ENCODE measurements at regions not wholly inside any gene's neighbourhood (a gene's known extent, or its start where the extent isn't known, plus 50 kb on each side); places are given as distances from the start of the nearest gene placed in this dataset.

DNA sequence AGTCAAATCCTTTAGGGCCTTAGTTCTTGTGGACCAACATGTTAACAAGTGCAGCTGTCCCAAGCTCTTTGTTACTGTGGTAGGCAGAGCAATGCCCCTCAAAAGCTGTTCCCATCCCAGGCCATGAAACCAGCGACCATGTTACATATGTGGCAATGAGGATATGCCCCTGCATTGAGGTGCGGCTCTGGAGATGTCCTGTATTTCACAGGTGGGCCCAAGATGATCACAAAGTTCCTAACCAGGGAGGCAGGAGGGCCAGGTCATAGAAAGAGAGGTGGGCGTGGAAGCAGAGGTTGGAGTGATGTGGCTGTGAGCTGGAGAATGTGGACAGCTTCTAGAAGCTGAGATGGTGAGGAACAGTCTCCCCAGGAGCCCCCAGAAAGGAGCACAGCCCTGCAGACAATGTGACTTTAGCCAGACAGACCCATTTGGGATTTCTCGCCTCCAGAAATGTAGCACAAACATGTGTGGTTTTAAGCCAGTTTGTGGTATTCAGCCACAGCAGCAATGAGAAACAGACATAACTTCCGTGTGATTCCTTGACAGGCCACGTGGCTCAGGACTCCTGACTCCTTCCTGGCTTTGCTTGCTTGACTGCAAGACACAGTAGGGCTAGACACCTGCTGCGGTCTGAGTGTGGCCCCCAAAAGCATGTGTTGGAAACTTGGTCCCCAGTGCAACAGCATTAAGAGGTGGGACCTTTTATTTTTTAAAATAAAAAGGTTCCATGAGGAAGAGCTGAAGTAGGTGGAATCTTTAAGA lies 778.3 kb downstream of the KCNJ18 start:
- ATAC-seq: no peak
- H3K9me3 ChIP-seq (ENCODE audit: low read length): no peaks in the 10 kb centered on the region
- no peak overlapping the region for H3K27ac ChIP-seq (ENCODE audit: extremely low read length, insufficient read depth, low read length)
- intact Hi-C loops (cut with micrococcal nuclease; ENCODE audit: unreplicated experiment): no loop called here
- H3K9ac ChIP-seq (ENCODE audit: insufficient read depth, low read depth, low read length): no peak overlapping the region
- H2AFZ ChIP-seq (ENCODE audit: low read length): no peak overlapping the region
- no peak for FAIRE-seq
- WGBS (ENCODE audit: low lambda C conversion rate): 11% methylated on average over 4 of the region's 7 CpGs
- H3K79me2 ChIP-seq (ENCODE audit: insufficient read depth, low read length): no peaks in the 10 kb centered on the region
- POLR2A ChIA-PET: no interaction called here
- H3K4me2 ChIP-seq (ENCODE audit: low read depth, low read length): no peak overlapping the region
- no peaks in the 10 kb centered on the region for H4K20me1 ChIP-seq (ENCODE audit: insufficient read depth, low read length)
- BruUV-seq (replicated peaks): no TSS peak
- H3K4me3 ChIP-seq (replicated peaks in 1 of 3; ENCODE audit: insufficient read depth in 1 of 3, low read depth in 2 of 3, low read length in 3 of 3): no peak overlapping the region
- no peaks in the 10 kb centered on the region for H3K36me3 ChIP-seq (replicated peaks in 1 of 2; ENCODE audit: control insufficient read depth in 1 of 2, insufficient read depth in 2 of 2, low read length in 2 of 2)
- no peaks in the 10 kb centered on the region for H3K27me3 ChIP-seq (ENCODE audit: control insufficient read depth in 1 of 2, insufficient read depth in 2 of 2, low read length in 2 of 2)
- in situ Hi-C loops (cut with HindIII; ENCODE audit: extremely low pct_ligation_motif_present, low pct_unique_long_range_greater_than_20kb): loop anchor here (25.0 kb wide), 2 partner anchors 92 to 108 kb away; no protein-coding TSS in a partner anchor
- CTCF ChIA-PET (ENCODE audit: low intra/inter-chr PET ratio, low total read pairs): no interaction called here
- H3K4me1 ChIP-seq (ENCODE audit: insufficient read depth, low read length): no peaks in the 10 kb centered on the region
- DNase-seq (ENCODE audit: low spot score): no peak
- TF ChIP-seq SIX1 (CRISPR knock-in tag; IDR thresholded peaks at IDR 0.05; ENCODE audit: borderline replicate concordance) (no peak), SAP130 (CRISPR knock-in tag; IDR thresholded peaks at IDR 0.05; ENCODE audit: low read depth) (no peak), HNRNPL (IDR thresholded peaks at IDR 0.05; ENCODE audit: low read depth, low read length) (no peak), TOPORS (CRISPR knock-in tag; IDR thresholded peaks at IDR 0.05) (no peak), TBL1XR1 (IDR thresholded peaks at IDR 0.05; ENCODE audit: borderline replicate concordance, low read length, partially characterized antibody) (no peak), KDM1A (CRISPR knock-in tag; IDR thresholded peaks at IDR 0.05) (no peak), KLF15 (CRISPR knock-in tag; IDR thresholded peaks at IDR 0.05; ENCODE audit: borderline replicate concordance) (no peak), ZNF598 (CRISPR knock-in tag; IDR thresholded peaks at IDR 0.05; ENCODE audit: borderline replicate concordance) (no peak), ZNF615 (CRISPR knock-in tag; IDR thresholded peaks at IDR 0.05; ENCODE audit: borderline replicate concordance) (no peak)
- TF ChIP-seq, protein P1, sequence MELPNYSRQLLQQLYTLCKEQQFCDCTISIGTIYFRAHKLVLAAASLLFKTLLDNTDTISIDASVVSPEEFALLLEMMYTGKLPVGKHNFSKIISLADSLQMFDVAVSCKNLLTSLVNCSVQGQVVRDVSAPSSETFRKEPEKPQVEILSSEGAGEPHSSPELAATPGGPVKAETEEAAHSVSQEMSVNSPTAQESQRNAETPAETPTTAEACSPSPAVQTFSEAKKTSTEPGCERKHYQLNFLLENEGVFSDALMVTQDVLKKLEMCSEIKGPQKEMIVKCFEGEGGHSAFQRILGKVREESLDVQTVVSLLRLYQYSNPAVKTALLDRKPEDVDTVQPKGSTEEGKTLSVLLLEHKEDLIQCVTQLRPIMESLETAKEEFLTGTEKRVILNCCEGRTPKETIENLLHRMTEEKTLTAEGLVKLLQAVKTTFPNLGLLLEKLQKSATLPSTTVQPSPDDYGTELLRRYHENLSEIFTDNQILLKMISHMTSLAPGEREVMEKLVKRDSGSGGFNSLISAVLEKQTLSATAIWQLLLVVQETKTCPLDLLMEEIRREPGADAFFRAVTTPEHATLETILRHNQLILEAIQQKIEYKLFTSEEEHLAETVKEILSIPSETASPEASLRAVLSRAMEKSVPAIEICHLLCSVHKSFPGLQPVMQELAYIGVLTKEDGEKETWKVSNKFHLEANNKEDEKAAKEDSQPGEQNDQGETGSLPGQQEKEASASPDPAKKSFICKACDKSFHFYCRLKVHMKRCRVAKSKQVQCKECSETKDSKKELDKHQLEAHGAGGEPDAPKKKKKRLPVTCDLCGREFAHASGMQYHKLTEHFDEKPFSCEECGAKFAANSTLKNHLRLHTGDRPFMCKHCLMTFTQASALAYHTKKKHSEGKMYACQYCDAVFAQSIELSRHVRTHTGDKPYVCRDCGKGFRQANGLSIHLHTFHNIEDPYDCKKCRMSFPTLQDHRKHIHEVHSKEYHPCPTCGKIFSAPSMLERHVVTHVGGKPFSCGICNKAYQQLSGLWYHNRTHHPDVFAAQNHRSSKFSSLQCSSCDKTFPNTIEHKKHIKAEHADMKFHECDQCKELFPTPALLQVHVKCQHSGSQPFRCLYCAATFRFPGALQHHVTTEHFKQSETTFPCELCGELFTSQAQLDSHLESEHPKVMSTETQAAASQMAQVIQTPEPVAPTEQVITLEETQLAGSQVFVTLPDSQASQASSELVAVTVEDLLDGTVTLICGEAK (IDR thresholded peaks at IDR 0.05): no peak
- TF ChIP-seq, protein P1 (CRISPR knock-in tag; IDR thresholded peaks at IDR 0.05): no peak
- TF ChIP-seq, protein P2, sequence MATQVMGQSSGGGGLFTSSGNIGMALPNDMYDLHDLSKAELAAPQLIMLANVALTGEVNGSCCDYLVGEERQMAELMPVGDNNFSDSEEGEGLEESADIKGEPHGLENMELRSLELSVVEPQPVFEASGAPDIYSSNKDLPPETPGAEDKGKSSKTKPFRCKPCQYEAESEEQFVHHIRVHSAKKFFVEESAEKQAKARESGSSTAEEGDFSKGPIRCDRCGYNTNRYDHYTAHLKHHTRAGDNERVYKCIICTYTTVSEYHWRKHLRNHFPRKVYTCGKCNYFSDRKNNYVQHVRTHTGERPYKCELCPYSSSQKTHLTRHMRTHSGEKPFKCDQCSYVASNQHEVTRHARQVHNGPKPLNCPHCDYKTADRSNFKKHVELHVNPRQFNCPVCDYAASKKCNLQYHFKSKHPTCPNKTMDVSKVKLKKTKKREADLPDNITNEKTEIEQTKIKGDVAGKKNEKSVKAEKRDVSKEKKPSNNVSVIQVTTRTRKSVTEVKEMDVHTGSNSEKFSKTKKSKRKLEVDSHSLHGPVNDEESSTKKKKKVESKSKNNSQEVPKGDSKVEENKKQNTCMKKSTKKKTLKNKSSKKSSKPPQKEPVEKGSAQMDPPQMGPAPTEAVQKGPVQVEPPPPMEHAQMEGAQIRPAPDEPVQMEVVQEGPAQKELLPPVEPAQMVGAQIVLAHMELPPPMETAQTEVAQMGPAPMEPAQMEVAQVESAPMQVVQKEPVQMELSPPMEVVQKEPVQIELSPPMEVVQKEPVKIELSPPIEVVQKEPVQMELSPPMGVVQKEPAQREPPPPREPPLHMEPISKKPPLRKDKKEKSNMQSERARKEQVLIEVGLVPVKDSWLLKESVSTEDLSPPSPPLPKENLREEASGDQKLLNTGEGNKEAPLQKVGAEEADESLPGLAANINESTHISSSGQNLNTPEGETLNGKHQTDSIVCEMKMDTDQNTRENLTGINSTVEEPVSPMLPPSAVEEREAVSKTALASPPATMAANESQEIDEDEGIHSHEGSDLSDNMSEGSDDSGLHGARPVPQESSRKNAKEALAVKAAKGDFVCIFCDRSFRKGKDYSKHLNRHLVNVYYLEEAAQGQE (IDR thresholded peaks at IDR 0.05; ENCODE audit: borderline replicate concordance in 1 of 2, low read depth in 1 of 2, low read length in 2 of 2): no peak
